DOHH2 (cell line): ENCODE measurements at regions not wholly inside any gene's neighbourhood (a gene's known extent, or its start where the extent isn't known, plus 50 kb on each side); places are given as distances from the start of the nearest gene placed in this dataset.

Experiments
- H3F3A ChIP-seq: fragments of 200-600 bp; sonication (generic), shearing (Covaris generic); 2 replicates; pipeline ENCODE4 v1.6.0; 2016; ENCODE audit warnings: antibody characterized with exemption, mild to moderate bottlenecking; ENCODE audit not compliant: control insufficient read depth, insufficient read depth
- H3K27ac ChIP-seq: fragments of 200-600 bp; sonication (generic); 2 replicates; pipeline ENCODE4 v1.5.1; 2014; ENCODE audit warnings: low read depth, mild to moderate bottlenecking, low read length, moderate library complexity
- H3K27me3 ChIP-seq: fragments of 200-600 bp; sonication (generic); 2 replicates; pipeline ENCODE4 v1.6.1; 2014; ENCODE audit warnings: mild to moderate bottlenecking, low read length, mixed read lengths; ENCODE audit not compliant: control insufficient read depth
- H3K36me3 ChIP-seq: fragments of 200-600 bp; sonication (generic); 2 replicates; pipeline ENCODE4 v1.6.1; 2014; ENCODE audit warnings: mild to moderate bottlenecking, low read length, moderate library complexity, mixed read lengths; ENCODE audit not compliant: control insufficient read depth
- H3K4me1 ChIP-seq: fragments of 200-600 bp; sonication (generic); 2 replicates; pipeline ENCODE4 v1.6.1; 2014; ENCODE audit warnings: mild to moderate bottlenecking, low read length, mixed read lengths; ENCODE audit not compliant: control insufficient read depth
- H3K4me2 ChIP-seq: fragments of 200-600 bp; sonication (generic); 2 replicates; pipeline ENCODE4 v1.6.0; 2014; ENCODE audit warnings: mild to moderate bottlenecking, low read length, moderate library complexity
- H3K4me3 ChIP-seq: fragments of 200-600 bp; sonication (generic); 2 replicates; pipeline ENCODE4 v1.5.1; 2014; ENCODE audit warnings: mild to moderate bottlenecking, low read length, mixed read lengths
- H3K79me2 ChIP-seq: fragments of 200-600 bp; sonication (generic); 2 replicates; pipeline ENCODE4 v1.6.1; 2014; ENCODE audit warnings: mild to moderate bottlenecking, low read length, mixed read lengths; ENCODE audit not compliant: control insufficient read depth
- H3K9me2 ChIP-seq: fragments of 200-600 bp; sonication (generic); replicated peaks from 2 replicates; pipeline ENCODE4 v1.6.1; 2014; ENCODE audit warnings: mild to moderate bottlenecking, low read length, mixed read lengths; ENCODE audit not compliant: control insufficient read depth
- H3K9me3 ChIP-seq: fragments of 200-600 bp; sonication (generic); 2 replicates; pipeline ENCODE4 v1.6.1; 2014; ENCODE audit warnings: antibody characterized with exemption, low read length, mixed read lengths; ENCODE audit not compliant: control insufficient read depth, insufficient read depth
- H4K20me1 ChIP-seq: fragments of 200-600 bp; sonication (generic); 2 replicates; pipeline ENCODE4 v1.6.0; 2014; ENCODE audit warnings: low read depth, mild to moderate bottlenecking, antibody characterized with exemption, low read length, moderate library complexity; ENCODE audit not compliant: control insufficient read depth, insufficient read depth
- EZH2phosphoT487 ChIP-seq: fragments of 200-600 bp; sonication (generic); IDR thresholded peaks from 2 replicates; pipeline ENCODE4 v1.6.1; 2017; ENCODE audit warnings: borderline replicate concordance, mild to moderate bottlenecking, antibody characterized with exemption, low read length, moderate library complexity, mixed read lengths
- TF ChIP-seq, protein P1 (sequence below): fragments of 200-600 bp; sonication (generic); IDR thresholded peaks from one replicate; pipeline ENCODE4 v1.5.1; 2014; ENCODE audit warnings: antibody characterized with exemption, mild to moderate bottlenecking, low read depth, low read length; ENCODE audit not compliant: poor library complexity, severe bottlenecking

DNA sequence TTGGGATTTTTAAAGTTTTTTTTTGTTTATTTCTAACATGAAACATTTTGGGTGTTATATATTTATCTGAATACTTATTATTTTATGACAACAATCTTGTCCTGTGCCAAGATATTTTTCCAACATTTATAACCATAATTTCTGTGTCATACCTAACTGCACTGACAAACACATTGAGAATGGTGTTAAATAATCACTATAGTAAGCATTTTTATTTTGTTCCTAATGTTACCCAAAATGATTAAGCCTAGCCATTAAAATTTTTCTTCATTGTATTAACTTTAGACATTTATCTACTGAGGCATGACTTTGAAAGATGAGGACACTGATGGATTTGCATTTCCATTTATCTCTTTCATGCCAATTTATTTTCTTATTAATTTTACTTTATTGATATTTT lies 91.6 kb upstream of the STK32A start:
- Histone ChIP-seq H3K4me2 (no peak overlapping the region), H3K4me3 (no peak overlapping the region), H3K9me3 (no peaks in the 10 kb centered on the region), H3K9me2 (no peaks in the 10 kb centered on the region), H3K36me3 (no peaks in the 10 kb centered on the region), H3F3A (no peaks in the 10 kb centered on the region), H4K20me1 (no peaks in the 10 kb centered on the region), H3K4me1 (no peaks in the 10 kb centered on the region), H3K27me3 (no peaks in the 10 kb centered on the region), H3K27ac (no peak overlapping the region), H3K79me2 (no peaks in the 10 kb centered on the region)
- TF ChIP-seq, protein P1, sequence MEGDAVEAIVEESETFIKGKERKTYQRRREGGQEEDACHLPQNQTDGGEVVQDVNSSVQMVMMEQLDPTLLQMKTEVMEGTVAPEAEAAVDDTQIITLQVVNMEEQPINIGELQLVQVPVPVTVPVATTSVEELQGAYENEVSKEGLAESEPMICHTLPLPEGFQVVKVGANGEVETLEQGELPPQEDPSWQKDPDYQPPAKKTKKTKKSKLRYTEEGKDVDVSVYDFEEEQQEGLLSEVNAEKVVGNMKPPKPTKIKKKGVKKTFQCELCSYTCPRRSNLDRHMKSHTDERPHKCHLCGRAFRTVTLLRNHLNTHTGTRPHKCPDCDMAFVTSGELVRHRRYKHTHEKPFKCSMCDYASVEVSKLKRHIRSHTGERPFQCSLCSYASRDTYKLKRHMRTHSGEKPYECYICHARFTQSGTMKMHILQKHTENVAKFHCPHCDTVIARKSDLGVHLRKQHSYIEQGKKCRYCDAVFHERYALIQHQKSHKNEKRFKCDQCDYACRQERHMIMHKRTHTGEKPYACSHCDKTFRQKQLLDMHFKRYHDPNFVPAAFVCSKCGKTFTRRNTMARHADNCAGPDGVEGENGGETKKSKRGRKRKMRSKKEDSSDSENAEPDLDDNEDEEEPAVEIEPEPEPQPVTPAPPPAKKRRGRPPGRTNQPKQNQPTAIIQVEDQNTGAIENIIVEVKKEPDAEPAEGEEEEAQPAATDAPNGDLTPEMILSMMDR: no peak
- TF ChIP-seq EZH2phosphoT487: no peak

DNA sequence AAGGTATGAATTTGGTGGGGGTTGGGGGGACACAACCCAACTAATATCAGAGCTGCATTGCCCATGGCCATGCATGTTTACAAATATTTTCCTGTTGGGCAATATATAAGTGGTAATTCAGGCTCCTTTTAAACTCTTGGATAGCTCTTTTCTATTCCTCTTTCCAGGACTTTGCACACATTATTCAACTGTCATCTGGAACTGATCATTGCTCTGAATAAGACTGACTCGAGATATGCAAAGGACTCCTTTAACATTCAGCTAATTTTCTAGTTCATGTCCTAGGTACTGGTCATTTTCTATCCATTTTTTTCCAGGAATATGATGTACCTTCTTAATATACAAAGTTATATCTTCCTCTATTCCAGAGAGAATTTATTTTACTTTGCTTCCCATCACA lies 89.5 kb upstream of the STK32A start:
- Histone ChIP-seq H3K4me2 (no peak overlapping the region), H3F3A (no peaks in the 10 kb centered on the region), H3K9me3 (no peaks in the 10 kb centered on the region), H3K9me2 (no peaks in the 10 kb centered on the region), H3K27me3 (no peaks in the 10 kb centered on the region), H3K4me3 (no peak overlapping the region), H3K79me2 (no peaks in the 10 kb centered on the region), H4K20me1 (no peaks in the 10 kb centered on the region), H3K27ac (no peak overlapping the region), H3K4me1 (no peaks in the 10 kb centered on the region), H3K36me3 (no peaks in the 10 kb centered on the region)
- TF ChIP-seq, protein P1: no peak
- no peak for TF ChIP-seq EZH2phosphoT487

DNA sequence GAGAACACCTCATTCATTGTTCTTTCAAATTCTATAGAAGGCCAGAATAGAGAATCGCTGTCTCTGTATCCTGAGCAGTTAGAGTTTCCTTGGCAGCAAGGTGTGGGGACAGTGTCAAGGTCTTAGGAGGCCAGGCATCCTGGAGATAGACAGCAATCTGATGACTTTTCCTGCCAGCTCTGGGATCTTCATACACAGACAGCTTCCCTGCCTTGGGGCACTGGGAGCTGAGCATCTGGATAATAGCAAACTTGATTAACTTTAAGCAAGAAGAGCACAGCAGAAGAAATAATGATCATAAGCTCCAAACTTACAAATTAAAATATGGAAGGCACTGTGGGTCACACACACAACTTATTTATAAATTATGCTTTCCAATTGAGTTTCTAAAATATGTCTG lies 86.1 kb upstream of the STK32A start:
- no peak for TF ChIP-seq EZH2phosphoT487
- TF ChIP-seq, protein P1: no peak
- Histone ChIP-seq H3K9me2 (no peaks in the 10 kb centered on the region), H3K4me3 (no peak overlapping the region), H3K4me2 (no peak overlapping the region), H4K20me1 (no peaks in the 10 kb centered on the region), H3K27me3 (no peaks in the 10 kb centered on the region), H3K79me2 (no peaks in the 10 kb centered on the region), H3K9me3 (no peaks in the 10 kb centered on the region), H3K27ac (no peak overlapping the region), H3K36me3 (no peaks in the 10 kb centered on the region), H3F3A (no peaks in the 10 kb centered on the region), H3K4me1 (no peaks in the 10 kb centered on the region)

DNA sequence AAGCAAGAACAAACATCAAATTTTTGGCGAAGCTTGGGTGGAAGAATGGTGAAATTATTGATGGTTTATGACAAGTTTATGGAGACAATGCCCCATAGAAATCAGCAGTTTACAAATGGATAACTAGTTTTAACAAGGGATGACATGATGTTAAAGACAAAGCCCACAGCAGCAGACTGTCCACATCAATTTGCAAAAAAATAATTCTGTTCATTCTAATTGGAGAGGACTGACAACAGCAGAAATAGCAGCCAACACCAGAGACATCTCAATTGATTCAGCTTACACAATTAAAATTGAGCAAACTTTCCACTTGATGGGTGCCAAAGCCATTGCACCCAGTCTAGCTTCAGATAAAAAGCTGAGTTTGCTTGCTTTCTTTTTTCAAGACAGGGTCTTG lies 82.7 kb upstream of the STK32A start:
- H3K27ac ChIP-seq: no peak overlapping the region
- H3K4me3 ChIP-seq: no peak overlapping the region
- no peaks in the 10 kb centered on the region for H4K20me1 ChIP-seq
- TF ChIP-seq EZH2phosphoT487: no peak
- TF ChIP-seq, protein P1: no peak
- no peaks in the 10 kb centered on the region for H3K9me2 ChIP-seq
- H3K4me1 ChIP-seq: no peaks in the 10 kb centered on the region
- no peaks in the 10 kb centered on the region for H3K79me2 ChIP-seq
- H3K4me2 ChIP-seq: no peak overlapping the region
- H3K27me3 ChIP-seq: no peaks in the 10 kb centered on the region
- no peaks in the 10 kb centered on the region for H3F3A ChIP-seq
- no peaks in the 10 kb centered on the region for H3K36me3 ChIP-seq
- no peaks in the 10 kb centered on the region for H3K9me3 ChIP-seq
